GM19397 (cell line): ENCODE measurements at regions not wholly inside any gene's neighbourhood (a gene's known extent, or its start where the extent isn't known, plus 50 kb on each side); places are given as distances from the start of the nearest gene placed in this dataset.

Source experiments
- ATAC-seq: cut with Tn5 transposase; IDR thresholded peaks from one replicate; pipeline ENCODE4 v1.9.1; 2021; ENCODE audit warnings: mild to moderate bottlenecking, moderate library complexity; ENCODE audit not compliant: unreplicated experiment

- ATAC-seq, result no peak
Observed at GRCh38 chr4:163621821-163622220, 127.3 kb downstream of the TMA16 start.

GRCh38 chr4:163622379-163623035 is 128.0 kb downstream of the TMA16 start:
- ATAC-seq, result no peak

- no peak for ATAC-seq
Observed at GRCh38 chr4:163623787-163624186, 129.3 kb downstream of the TMA16 start.

GRCh38 chr4:163624727-163625126 is 130.2 kb downstream of the TMA16 start:
- ATAC-seq, result no peak

GRCh38 chr4:163631288-163631687 is 136.8 kb downstream of the TMA16 start:
- no peak for ATAC-seq

GRCh38 chr4:163638909-163639308 is 144.4 kb downstream of the TMA16 start:
- ATAC-seq, result no peak

- no peak for ATAC-seq
Observed at GRCh38 chr4:163649557-163650091, 155.1 kb downstream of the TMA16 start.

- no peak for ATAC-seq
Observed at GRCh38 chr4:163651761-163652160, 157.3 kb downstream of the TMA16 start.

GRCh38 chr4:163654621-163655020 is 160.1 kb downstream of the TMA16 start:
- ATAC-seq, result no peak

- no peak for ATAC-seq
Observed at GRCh38 chr4:163660636-163661035, 166.1 kb downstream of the TMA16 start.

- no peak for ATAC-seq
Observed at GRCh38 chr4:163662768-163663167, 168.3 kb downstream of the TMA16 start.

GRCh38 chr4:163663454-163664225 is 169.2 kb downstream of the TMA16 start:
- peak; percentile 80 for ATAC-seq

GRCh38 chr4:163665101-163665500 is 170.6 kb downstream of the TMA16 start:
- ATAC-seq, result no peak

GRCh38 chr4:163665521-163666331 is 171.2 kb downstream of the TMA16 start:
- ATAC-seq, result peak; percentile 28

- ATAC-seq, result no peak
Observed at GRCh38 chr4:163666332-163666873, 171.9 kb downstream of the TMA16 start.

GRCh38 chr4:163672751-163673150 is 178.3 kb downstream of the TMA16 start:
- no peak for ATAC-seq

- no peak for ATAC-seq
Observed at GRCh38 chr4:163673848-163674697, 179.6 kb downstream of the TMA16 start.

- no peak for ATAC-seq
Observed at GRCh38 chr4:163679189-163679588, 184.7 kb downstream of the TMA16 start.

GRCh38 chr4:163680386-163681098 is 186.1 kb downstream of the TMA16 start:
- no peak for ATAC-seq
